Neuronal stem cell (in vitro differentiated cells): ENCODE measurements at regions not wholly inside any gene's neighbourhood (a gene's known extent, or its start where the extent isn't known, plus 50 kb on each side); places are given as distances from the start of the nearest gene placed in this dataset.

ENCODE experiments used
- DNase-seq: peaks from one replicate; pipeline ENCODE4 v3.0.0-alpha.2; 2013; ENCODE audit warnings: low spot score
- H2AFZ ChIP-seq: one replicate; pipeline ENCODE4 v1.6.1; 2013; ENCODE audit warnings: mild to moderate bottlenecking, low read length, inconsistent platforms
- H2AK5ac ChIP-seq: 2 replicates; pipeline ENCODE4 v1.6.1; 2013; ENCODE audit warnings: low read depth, mild to moderate bottlenecking, inconsistent platforms, low read length, moderate library complexity, mixed read lengths
- H2BK120ac ChIP-seq: 2 replicates; pipeline ENCODE4 v1.6.1; 2013; ENCODE audit warnings: low read depth, mild to moderate bottlenecking, inconsistent platforms, low read length, moderate library complexity, mixed read lengths
- H2BK12ac ChIP-seq: one replicate; pipeline ENCODE4 v1.6.1; 2013; ENCODE audit warnings: low read length, inconsistent platforms
- H2BK15ac ChIP-seq: 2 replicates; pipeline ENCODE4 v1.6.1; 2013; ENCODE audit warnings: mild to moderate bottlenecking, low read length, inconsistent platforms, mixed read lengths
- H2BK5ac ChIP-seq: one replicate; pipeline ENCODE4 v1.6.1; 2013; ENCODE audit warnings: inconsistent platforms, mild to moderate bottlenecking, low read length, moderate library complexity
- H3K14ac ChIP-seq: one replicate; pipeline ENCODE4 v1.6.1; 2013; ENCODE audit warnings: low read length, inconsistent platforms
- H3K18ac ChIP-seq: 2 replicates; pipeline ENCODE4 v1.6.1; 2013; ENCODE audit warnings: low read length, inconsistent platforms
- H3K23ac ChIP-seq: 2 replicates; pipeline ENCODE4 v1.6.1; 2013; ENCODE audit warnings: low read depth, mild to moderate bottlenecking, mixed read lengths, low read length, inconsistent platforms; ENCODE audit not compliant: poor library complexity
- H3K27ac ChIP-seq: replicated peaks from 3 replicates; pipeline ENCODE4 v1.5.1; 2013; ENCODE audit warnings: low read length, inconsistent platforms
- H3K27me3 ChIP-seq, 3 experiments: 2 replicates each; pipeline ENCODE4 v1.6.1; 2013; ENCODE audit warnings: low read length in 3 of 3, mild to moderate bottlenecking in 2 of 3, inconsistent platforms in 1 of 3, low read depth in 1 of 3, mixed read lengths in 1 of 3, moderate library complexity in 1 of 3; ENCODE audit not compliant: control insufficient read depth in 3 of 3, insufficient read depth in 3 of 3
- H3K36me3 ChIP-seq, 2 donors: replicated peaks in 1 of 2; 2 replicates each; pipeline ENCODE4 v1.6.1; 2013; ENCODE audit warnings: low read length in 2 of 2; ENCODE audit not compliant: control insufficient read depth in 2 of 2, insufficient read depth in 2 of 2
- H3K4ac ChIP-seq: 2 replicates; pipeline ENCODE4 v1.6.1; 2013; ENCODE audit warnings: inconsistent platforms, mild to moderate bottlenecking, low read length, moderate library complexity
- H3K4me1 ChIP-seq, 2 donors: 1 replicate in 1 of 2; 2 replicates in 1 of 2; pipeline ENCODE4 v1.6.1; 2013; ENCODE audit warnings: low read length in 2 of 2, low read depth in 1 of 2; ENCODE audit not compliant: control insufficient read depth in 2 of 2, insufficient read depth in 1 of 2
- H3K4me2 ChIP-seq: one replicate; pipeline ENCODE4 v1.6.1; 2013; ENCODE audit warnings: mild to moderate bottlenecking, low read length, inconsistent platforms; ENCODE audit not compliant: insufficient read depth, poor library complexity, severe bottlenecking
- H3K4me3 ChIP-seq, 2 donors: 2 replicates each; pipeline ENCODE4 v1.5.1; 2013; ENCODE audit warnings: low read length in 2 of 2, mild to moderate bottlenecking in 2 of 2, inconsistent platforms in 1 of 2, moderate library complexity in 1 of 2
- H3K79me1 ChIP-seq: one replicate; pipeline ENCODE4 v1.6.1; 2013; ENCODE audit warnings: low read depth, mild to moderate bottlenecking, inconsistent platforms, low read length, moderate library complexity
- H3K9ac ChIP-seq: one replicate; pipeline ENCODE4 v1.6.1; 2013; ENCODE audit warnings: mild to moderate bottlenecking, low read depth, low read length, inconsistent platforms; ENCODE audit not compliant: poor library complexity
- H3K9me3 ChIP-seq, 2 donors: replicated peaks in 1 of 2; 2 replicates each; pipeline versions ENCODE3 to v1.6.1; 2013; ENCODE audit warnings: low read length in 2 of 2, mild to moderate bottlenecking in 2 of 2, inconsistent platforms in 1 of 2, low read depth in 1 of 2, mixed read lengths in 1 of 2, moderate library complexity in 1 of 2; ENCODE audit not compliant: control insufficient read depth in 2 of 2, insufficient read depth in 1 of 2
- H4K8ac ChIP-seq: one replicate; pipeline ENCODE4 v1.6.1; 2013; ENCODE audit warnings: low read depth, mild to moderate bottlenecking, inconsistent platforms, low read length, moderate library complexity
- H4K91ac ChIP-seq: one replicate; pipeline ENCODE4 v1.6.1; 2013; ENCODE audit warnings: low read length, low read depth, mild to moderate bottlenecking, inconsistent platforms; ENCODE audit not compliant: poor library complexity
- WGBS, 2 donors: extraction: QIAGEN DNeasy Blood & Tissue Kit; methylation state at CpG; one replicate each; pipeline ENCODE4 v1.1.7; 2013; ENCODE audit warnings: missing lambda C conversion rate in 2 of 2, mixed read lengths in 1 of 2; ENCODE audit not compliant: insufficient read length in 2 of 2, insufficient replicate concordance in 1 of 2; ENCODE audit errors: extremely low coverage in 2 of 2; 5-methylcytosine and 5-hydroxymethylcytosine counted together

- no peak overlapping the region for H2BK5ac ChIP-seq
- H2BK12ac ChIP-seq = no peak overlapping the region
- H3K36me3 ChIP-seq = no peaks in the 10 kb centered on the region
- H3K4me3 ChIP-seq = no peak overlapping the region
- H3K23ac ChIP-seq = no peak overlapping the region
- no peaks in the 10 kb centered on the region for H3K79me1 ChIP-seq
- no peak for DNase-seq
- H3K9ac ChIP-seq = no peak overlapping the region
- no peak overlapping the region for H2BK120ac ChIP-seq
- no peak overlapping the region for H4K8ac ChIP-seq
- WGBS, 2 donors = no CpG with 5 or more reads among the region's 7 CpGs
- H3K14ac ChIP-seq = no peak overlapping the region
- no peak overlapping the region for H4K91ac ChIP-seq
- H2AFZ ChIP-seq = no peak overlapping the region
- H3K4me2 ChIP-seq = no peak overlapping the region
- H3K4me1 ChIP-seq = peaks cover 0 to 2% of the 10 kb centered on the region in 2 donors
- peaks cover 0 to 4% of the 10 kb centered on the region in 2 donors for H3K9me3 ChIP-seq
- H3K18ac ChIP-seq = no peak overlapping the region
- no peak overlapping the region for H2BK15ac ChIP-seq
- peaks cover 0 to 25% (median 0%) of the 10 kb centered on the region in 3 experiments for H3K27me3 ChIP-seq
- H3K27ac ChIP-seq = no peak overlapping the region
- peak overlapping the region; percentile 49 for H2AK5ac ChIP-seq
- no peak overlapping the region for H3K4ac ChIP-seq
These were observed 77.3 kb downstream of the UNCX start for GRCh38 chr7:1309996-1310395.

- Histone ChIP-seq H2BK5ac (peak overlapping the region; percentile 85), H4K8ac (peak overlapping the region; percentile 78), H2BK12ac (peak overlapping the region; percentile 52), H3K79me1 (no peaks in the 10 kb centered on the region), H3K4me2 (no peak overlapping the region), H2AFZ (no peak overlapping the region), H3K9ac (peak overlapping the region; percentile 21), H2BK120ac (peak overlapping the region; percentile 97), H3K36me3 (no peaks in the 10 kb centered on the region), H3K4me1 (peaks cover 0 to 2% of the 10 kb centered on the region in 2 donors), H3K23ac (peak overlapping the region; percentile 18), H3K27ac (no peak overlapping the region), H3K4me3 (no peak overlapping the region), H3K18ac (peak overlapping the region; percentile 84), H3K9me3 (peaks cover 0 to 4% of the 10 kb centered on the region in 2 donors), H3K4ac (no peak overlapping the region), H3K14ac (peak overlapping the region; percentile 31), H2BK15ac (peak overlapping the region; percentile 55), H2AK5ac (peak overlapping the region; percentile 63), H4K91ac (no peak overlapping the region), H3K27me3 (peaks cover 0 to 28% (median 0%) of the 10 kb centered on the region in 3 experiments)
- DNase-seq = no peak
- no CpG with 5 or more reads among the region's 23 CpGs for WGBS, 2 donors
These were observed 78.3 kb downstream of the UNCX start for GRCh38 chr7:1310936-1311335.

GRCh38 chr7:1311406-1312135 is 78.9 kb downstream of the UNCX start:
- Histone ChIP-seq H2BK120ac (peak overlapping the region; percentile 97), H2AK5ac (peak overlapping the region; percentile 75), H3K36me3 (no peaks in the 10 kb centered on the region), H3K9me3 (peaks cover 0 to 4% of the 10 kb centered on the region in 2 donors), H3K27ac (no peak overlapping the region), H3K18ac (peak overlapping the region; percentile 84), H3K27me3 (peaks cover 0 to 31% (median 0%) of the 10 kb centered on the region in 3 experiments), H3K4ac (no peak overlapping the region), H3K79me1 (no peaks in the 10 kb centered on the region), H3K4me2 (no peak overlapping the region), H2BK15ac (peak overlapping the region; percentile 55), H2AFZ (no peak overlapping the region), H3K4me3 (no peak overlapping the region), H2BK12ac (peak overlapping the region; percentile 52), H3K4me1 (peaks cover 0 to 2% of the 10 kb centered on the region in 2 donors), H3K14ac (peak overlapping the region; percentile 31), H3K9ac (peak overlapping the region; percentile 40), H4K8ac (peak overlapping the region; percentile 78), H3K23ac (peak overlapping the region; percentile 82), H2BK5ac (peak overlapping the region; percentile 85), H4K91ac (no peak overlapping the region)
- WGBS, 2 donors = no CpG with 5 or more reads among the region's 32 CpGs
- DNase-seq = no peak
